Mesothelial cell of epicardium (in vitro differentiated cells): ENCODE measurements at regions not wholly inside any gene's neighbourhood (a gene's known extent, or its start where the extent isn't known, plus 50 kb on each side); places are given as distances from the start of the nearest gene placed in this dataset.

Experiments
- DNase-seq, 2 experiments: peaks; one replicate each; pipeline ENCODE4 v3.0.0; 2021; ENCODE audit warnings: low spot score in 2 of 2; ENCODE audit not compliant: unreplicated experiment in 2 of 2
- H3K27ac Mint-ChIP-seq: 2 replicates; pipeline ENCODE4 v1.8.0; 2021; ENCODE audit warnings: mixed read lengths
- H3K27me3 Mint-ChIP-seq: 2 replicates; pipeline ENCODE4 v1.8.0; 2021; ENCODE audit warnings: low read depth, mixed read lengths
- H3K36me3 Mint-ChIP-seq: 2 replicates; pipeline ENCODE4 v1.8.0; 2021; ENCODE audit warnings: mixed read lengths
- H3K4me1 Mint-ChIP-seq: 2 replicates; pipeline ENCODE4 v1.8.0; 2021; ENCODE audit warnings: mixed read lengths
- H3K4me3 Mint-ChIP-seq: 2 replicates; pipeline ENCODE4 v1.8.0; 2021; ENCODE audit warnings: mild to moderate bottlenecking, moderate library complexity, mixed read lengths
- H3K9me3 Mint-ChIP-seq: 2 replicates; pipeline ENCODE4 v1.8.0; 2021; ENCODE audit warnings: mixed read lengths
- CTCF ChIP-seq: fragments of 200-600 bp; sonication (generic); IDR thresholded peaks from one replicate; pipeline ENCODE4 v1.5.0; 2021; ENCODE audit warnings: antibody characterized with exemption; ENCODE audit not compliant: unreplicated experiment

- Mint-ChIP-seq H3K4me1 (peaks cover 3% of the 10 kb centered on the region), H3K36me3 (peaks cover 3% of the 10 kb centered on the region), H3K27me3 (peaks cover 2% of the 10 kb centered on the region), H3K9me3 (peaks cover 20% of the 10 kb centered on the region), H3K4me3 (no peak overlapping the region), H3K27ac (no peak overlapping the region)
- no peak for TF ChIP-seq CTCF
- no peak for DNase-seq
Measured at GRCh38 chr3:164890061-164890460, 188.2 kb downstream of the SI start.

GRCh38 chr3:164883171-164883570 lies 195.1 kb downstream of the SI start:
- Mint-ChIP-seq H3K4me1 (peaks cover 11% of the 10 kb centered on the region), H3K27me3 (no peaks in the 10 kb centered on the region), H3K27ac (no peak overlapping the region), H3K4me3 (no peak overlapping the region), H3K36me3 (no peaks in the 10 kb centered on the region), H3K9me3 (peaks cover 14% of the 10 kb centered on the region)
- TF ChIP-seq CTCF = no peak
- DNase-seq = no peak

GRCh38 chr3:164879201-164879600 lies 199.1 kb downstream of the SI start:
- H3K4me1 Mint-ChIP-seq = peaks cover 11% of the 10 kb centered on the region
- H3K9me3 Mint-ChIP-seq = no peaks in the 10 kb centered on the region
- no peak overlapping the region for H3K4me3 Mint-ChIP-seq
- no peaks in the 10 kb centered on the region for H3K36me3 Mint-ChIP-seq
- no peak for TF ChIP-seq CTCF
- no peak for DNase-seq
- no peaks in the 10 kb centered on the region for H3K27me3 Mint-ChIP-seq
- H3K27ac Mint-ChIP-seq = no peak overlapping the region

- Mint-ChIP-seq H3K27ac (no peak overlapping the region), H3K27me3 (no peaks in the 10 kb centered on the region), H3K4me3 (no peak overlapping the region), H3K4me1 (no peaks in the 10 kb centered on the region), H3K9me3 (peaks cover 5% of the 10 kb centered on the region), H3K36me3 (no peaks in the 10 kb centered on the region)
- DNase-seq = no peak
- no peak for TF ChIP-seq CTCF
Measured at GRCh38 chr3:164864454-164864853, 213.8 kb downstream of the SI start.

GRCh38 chr3:164852866-164853265 lies 225.4 kb downstream of the SI start:
- Mint-ChIP-seq H3K27me3 (no peaks in the 10 kb centered on the region), H3K4me3 (no peak overlapping the region), H3K36me3 (no peaks in the 10 kb centered on the region), H3K27ac (no peak overlapping the region), H3K9me3 (no peaks in the 10 kb centered on the region), H3K4me1 (no peaks in the 10 kb centered on the region)
- TF ChIP-seq CTCF = no peak
- DNase-seq = no peak

GRCh38 chr3:164851905-164852304 lies 226.4 kb downstream of the SI start:
- DNase-seq = no peak
- Mint-ChIP-seq H3K4me1 (no peaks in the 10 kb centered on the region), H3K36me3 (no peaks in the 10 kb centered on the region), H3K9me3 (no peaks in the 10 kb centered on the region), H3K27me3 (no peaks in the 10 kb centered on the region), H3K27ac (no peak overlapping the region), H3K4me3 (no peak overlapping the region)
- TF ChIP-seq CTCF = no peak
